ENCODE measurements at regions not wholly inside any gene's neighbourhood (a gene's known extent, or its start where the extent isn't known, plus 50 kb on each side); places are given as distances from the start of the nearest gene placed in this dataset.

- TF ChIP-seq DMTF1 (CRISPR knock-in tag; IDR thresholded peaks at IDR 0.05) (no peak), SNAPC4 (CRISPR knock-in tag; IDR thresholded peaks at IDR 0.05) (no peak)
Measured at GRCh38 chr4:108377021-108377420, 208.3 kb upstream of the LEF1 start (continued).

GRCh38 chr4:108375434-108375833, 206.7 kb upstream of the LEF1 start:
- DNase-seq (ENCODE audit: low spot score) (no peak), FAIRE-seq (no peak), ATAC-seq (no peak)
- CTCF ChIA-PET (ENCODE audit: low intra/inter-chr PET ratio, low total read pairs), result no interaction called here
- intact Hi-C loops (cut with micrococcal nuclease; ENCODE audit: unreplicated experiment) (no loop called here), in situ Hi-C loops (cut with HindIII; ENCODE audit: extremely low pct_ligation_motif_present, low pct_unique_long_range_greater_than_20kb) (no loop called here)
- Histone ChIP-seq H3K36me3 (replicated peaks in 1 of 2; ENCODE audit: control insufficient read depth in 1 of 2, insufficient read depth in 2 of 2, low read length in 2 of 2) (no peaks in the 10 kb centered on the region), H3K4me2 (ENCODE audit: low read depth, low read length) (no peak overlapping the region), H2AFZ (ENCODE audit: low read length) (no peak overlapping the region), H3K79me2 (ENCODE audit: insufficient read depth, low read length) (no peaks in the 10 kb centered on the region), H3K27me3 (ENCODE audit: control insufficient read depth in 1 of 2, insufficient read depth in 2 of 2, low read length in 2 of 2) (peaks cover under 1 to 16% of the 10 kb centered on the region in 2 experiments; a peak in 2 of 5 replicates), H4K20me1 (ENCODE audit: insufficient read depth, low read length) (no peaks in the 10 kb centered on the region), H3K9me3 (ENCODE audit: low read length) (no peaks in the 10 kb centered on the region), H3K27ac (ENCODE audit: extremely low read length, insufficient read depth, low read length) (no peak overlapping the region), H3K9ac (ENCODE audit: insufficient read depth, low read depth, low read length) (no peak overlapping the region), H3K4me1 (ENCODE audit: insufficient read depth, low read length) (no peaks in the 10 kb centered on the region), H3K4me3 (replicated peaks in 1 of 3; ENCODE audit: insufficient read depth in 1 of 3, low read depth in 2 of 3, low read length in 3 of 3) (no peak overlapping the region)
- POLR2A ChIA-PET, result no interaction called here
- BruUV-seq (replicated peaks), result no TSS peak
- WGBS (ENCODE audit: low lambda C conversion rate), result 5% methylated on average over 3 of the region's 3 CpGs
- TF ChIP-seq MAFK (conservative IDR thresholded peaks at IDR 0.05 in 1 of 2, IDR thresholded peaks at IDR 0.05 in 1 of 2; ENCODE audit: low read length in 2 of 2), result peak; percentile 47 to 63; a peak in 3 of 4 replicates
- TF ChIP-seq MAFF (IDR thresholded peaks at IDR 0.05; ENCODE audit: low read depth, low read length), result peak; percentile 61
- no peak for TF ChIP-seq BORCS8-MEF2B (CRISPR knock-in tag; IDR thresholded peaks at IDR 0.05)
